ENCODE measurements at regions not wholly inside any gene's neighbourhood (a gene's known extent, or its start where the extent isn't known, plus 50 kb on each side); places are given as distances from the start of the nearest gene placed in this dataset.

DNA sequence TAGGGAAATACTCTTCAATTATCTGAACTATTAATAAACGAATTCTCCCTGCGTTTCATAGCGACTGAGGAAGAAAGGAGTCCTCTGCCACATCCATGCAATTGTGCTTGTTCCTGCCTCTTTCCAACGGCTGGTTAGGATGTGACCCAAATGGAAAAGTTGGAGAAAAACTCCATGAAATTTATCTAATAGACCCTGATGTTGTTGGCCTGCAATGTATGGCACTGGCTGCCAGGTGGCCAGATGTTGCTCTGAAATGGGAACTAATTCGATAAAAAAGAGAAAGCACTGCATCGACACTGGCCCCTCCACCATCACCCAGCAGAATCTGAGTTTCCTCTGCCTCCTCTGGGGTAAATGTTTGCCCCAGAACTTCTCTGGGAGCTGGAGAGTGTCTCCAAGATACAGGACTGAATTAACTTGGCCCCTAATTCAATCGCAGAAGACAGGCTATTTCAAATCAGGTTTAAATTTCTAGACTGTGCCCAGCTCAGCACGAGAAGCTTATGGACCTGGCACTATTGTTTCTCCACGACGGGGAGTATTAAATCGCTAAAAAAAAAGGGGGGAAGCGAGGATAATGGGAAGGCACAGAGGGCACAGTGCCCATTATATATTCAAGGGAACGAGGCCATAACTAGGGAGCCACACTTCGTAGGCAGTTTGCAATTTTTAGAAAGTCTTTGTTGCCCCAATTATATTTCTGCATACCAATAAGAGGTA lies 103.9 kb downstream of the ZIC5 start:
- H3K4me3 ChIP-seq (ENCODE audit: low read depth, low read length), result no peak overlapping the region

DNA sequence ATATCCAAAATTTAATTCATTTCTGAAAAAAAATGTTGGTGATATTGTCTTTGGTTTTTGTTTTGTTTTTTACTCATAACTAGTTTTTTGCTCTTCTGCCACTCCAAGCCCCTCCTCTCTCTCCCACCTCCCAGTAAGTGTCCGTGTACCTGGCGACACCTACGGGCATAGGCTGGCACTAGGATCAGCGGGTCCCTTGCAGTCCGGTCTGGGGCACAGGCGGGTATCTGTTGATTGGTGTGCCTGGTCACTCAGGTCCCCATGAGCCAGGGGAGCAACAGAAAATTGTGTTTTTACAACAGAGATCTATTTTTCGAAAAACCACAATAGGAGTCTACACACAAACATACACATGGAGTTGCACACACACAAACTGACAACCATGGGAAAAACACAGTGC lies 104.8 kb downstream of the ZIC5 start:
- TF ChIP-seq, protein P1, sequence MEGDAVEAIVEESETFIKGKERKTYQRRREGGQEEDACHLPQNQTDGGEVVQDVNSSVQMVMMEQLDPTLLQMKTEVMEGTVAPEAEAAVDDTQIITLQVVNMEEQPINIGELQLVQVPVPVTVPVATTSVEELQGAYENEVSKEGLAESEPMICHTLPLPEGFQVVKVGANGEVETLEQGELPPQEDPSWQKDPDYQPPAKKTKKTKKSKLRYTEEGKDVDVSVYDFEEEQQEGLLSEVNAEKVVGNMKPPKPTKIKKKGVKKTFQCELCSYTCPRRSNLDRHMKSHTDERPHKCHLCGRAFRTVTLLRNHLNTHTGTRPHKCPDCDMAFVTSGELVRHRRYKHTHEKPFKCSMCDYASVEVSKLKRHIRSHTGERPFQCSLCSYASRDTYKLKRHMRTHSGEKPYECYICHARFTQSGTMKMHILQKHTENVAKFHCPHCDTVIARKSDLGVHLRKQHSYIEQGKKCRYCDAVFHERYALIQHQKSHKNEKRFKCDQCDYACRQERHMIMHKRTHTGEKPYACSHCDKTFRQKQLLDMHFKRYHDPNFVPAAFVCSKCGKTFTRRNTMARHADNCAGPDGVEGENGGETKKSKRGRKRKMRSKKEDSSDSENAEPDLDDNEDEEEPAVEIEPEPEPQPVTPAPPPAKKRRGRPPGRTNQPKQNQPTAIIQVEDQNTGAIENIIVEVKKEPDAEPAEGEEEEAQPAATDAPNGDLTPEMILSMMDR (conservative IDR thresholded peaks at IDR 0.05; ENCODE audit: low read depth, low read length), result no peak
- DNase-seq (ENCODE audit: low read depth), result no peak
- H3K4me3 ChIP-seq (ENCODE audit: low read depth, low read length), result no peak overlapping the region

More for the DNA sequence above, 103.9 kb downstream of the ZIC5 start:
- no peak for DNase-seq (ENCODE audit: low read depth)
- TF ChIP-seq, protein P1 (conservative IDR thresholded peaks at IDR 0.05; ENCODE audit: low read depth, low read length), result no peak

DNA sequence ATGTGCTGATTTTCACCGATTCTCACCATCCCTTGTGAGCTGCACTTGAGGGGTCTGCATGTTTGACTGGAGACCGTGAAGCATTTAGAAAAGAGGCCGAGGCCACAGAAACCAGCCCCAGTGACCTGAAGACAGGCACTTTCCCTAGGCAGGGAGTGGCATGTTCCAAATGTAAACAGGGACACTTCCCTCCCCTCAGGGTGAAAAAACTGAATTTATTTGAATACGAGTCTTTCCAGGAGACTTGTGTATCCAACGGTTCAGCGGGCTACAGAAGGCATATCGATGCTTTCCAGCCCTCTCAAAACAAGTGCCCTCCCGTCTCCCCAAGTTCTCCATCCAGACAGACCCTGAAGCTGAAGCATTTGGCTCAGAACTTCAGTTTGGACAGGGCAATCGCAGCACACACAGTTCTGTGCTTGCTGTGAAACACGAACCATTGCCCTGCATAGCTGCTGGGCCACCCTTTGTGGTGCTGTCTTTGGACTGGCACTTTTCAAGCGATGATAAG lies 106.1 kb downstream of the ZIC5 start:
- TF ChIP-seq, protein P1 (conservative IDR thresholded peaks at IDR 0.05; ENCODE audit: low read depth, low read length), result no peak
- no peak for DNase-seq (ENCODE audit: low read depth)
- no peak overlapping the region for H3K4me3 ChIP-seq (ENCODE audit: low read depth, low read length)

DNA sequence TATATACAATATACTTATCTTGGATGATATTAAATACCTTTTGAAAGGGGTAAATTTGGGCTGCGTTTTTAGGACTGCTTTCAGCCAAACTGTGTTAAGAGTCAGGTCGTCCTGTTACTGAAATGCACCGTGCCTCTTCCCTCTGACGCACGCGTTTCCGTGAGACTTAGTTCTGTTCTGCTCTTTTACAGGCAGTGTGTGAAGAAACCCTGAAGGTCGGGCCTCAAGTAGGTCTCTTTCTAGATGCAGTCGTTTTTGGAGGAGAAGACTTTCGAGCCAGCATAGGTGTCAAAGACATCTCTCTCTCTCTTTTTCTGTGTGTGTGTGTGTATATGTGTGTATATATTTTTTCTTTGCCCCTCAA lies 107.0 kb downstream of the ZIC5 start:
- TF ChIP-seq, protein P1 (conservative IDR thresholded peaks at IDR 0.05; ENCODE audit: low read depth, low read length), result no peak
- H3K4me3 ChIP-seq (ENCODE audit: low read depth, low read length), result no peak overlapping the region
- no peak for DNase-seq (ENCODE audit: low read depth)

DNA sequence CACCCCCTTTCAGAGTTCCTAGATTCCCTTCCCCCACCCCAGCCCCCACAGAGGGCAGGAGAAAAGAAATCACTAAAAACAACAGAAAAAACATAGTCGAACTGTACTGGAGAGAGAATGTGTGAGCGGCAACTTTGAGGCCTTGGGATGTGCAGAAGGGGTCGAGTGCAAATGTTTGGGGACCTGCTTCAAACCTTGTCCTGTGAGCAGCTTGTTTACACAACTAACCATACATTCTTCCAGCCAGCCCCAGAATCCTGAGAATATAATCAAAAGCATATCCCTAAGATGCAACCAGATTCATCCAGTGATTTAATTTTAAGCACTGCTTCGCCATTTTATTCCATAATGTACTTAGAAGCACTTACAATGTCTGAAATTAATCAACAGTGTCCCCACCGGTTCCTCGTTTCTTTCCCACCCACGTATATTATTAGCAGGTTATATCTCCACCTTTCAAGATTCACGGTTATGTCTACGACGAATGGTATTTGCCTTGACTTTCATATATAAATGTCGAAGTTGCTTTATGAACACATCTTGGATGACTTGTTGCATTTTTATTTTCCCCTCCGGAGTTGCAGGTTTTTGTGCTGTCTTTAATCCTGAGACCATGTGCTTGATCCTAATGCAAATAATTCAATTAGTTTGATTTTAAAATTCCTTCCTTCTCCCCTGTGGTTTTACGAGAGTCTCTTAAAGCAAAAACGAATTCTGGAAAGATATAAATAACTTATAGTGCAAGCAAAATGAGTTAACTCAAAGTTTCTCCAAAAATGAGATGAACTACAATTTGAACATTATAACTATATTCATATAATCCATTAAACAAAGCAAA lies 107.6 kb downstream of the ZIC5 start:
- DNase-seq (ENCODE audit: low read depth), result no peak
- no peak overlapping the region for H3K4me3 ChIP-seq (ENCODE audit: low read depth, low read length)
- TF ChIP-seq, protein P1 (conservative IDR thresholded peaks at IDR 0.05; ENCODE audit: low read depth, low read length), result no peak

DNA sequence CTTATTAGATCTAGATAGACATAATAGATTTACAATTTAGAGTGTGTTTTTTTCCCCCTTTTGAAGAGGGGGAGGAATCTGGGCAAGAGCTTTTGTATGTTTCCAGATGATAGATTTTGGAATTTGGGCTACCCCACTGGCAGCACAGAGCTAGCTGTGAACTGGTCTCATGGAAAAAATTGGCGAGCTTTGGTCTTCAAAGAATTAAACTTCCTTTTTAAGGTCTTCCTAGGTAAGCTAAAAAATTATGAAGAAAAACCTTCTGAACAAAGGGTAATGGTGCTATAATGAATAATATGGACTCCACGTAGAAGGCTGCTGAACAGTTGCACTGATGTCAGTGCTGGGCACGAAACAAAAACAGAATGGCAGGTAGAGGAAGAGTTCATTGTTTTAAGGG lies 109.3 kb downstream of the ZIC5 start:
- DNase-seq (ENCODE audit: low read depth), result no peak

More for the DNA sequence above, 109.3 kb downstream of the ZIC5 start:
- H3K4me3 ChIP-seq (ENCODE audit: low read depth, low read length), result no peak overlapping the region
- TF ChIP-seq, protein P1 (conservative IDR thresholded peaks at IDR 0.05; ENCODE audit: low read depth, low read length), result no peak
